ENCODE measurements at regions not wholly inside any gene's neighbourhood (a gene's known extent, or its start where the extent isn't known, plus 50 kb on each side); places are given as distances from the start of the nearest gene placed in this dataset.

- TF ChIP-seq TEAD4 (IDR thresholded peaks at IDR 0.05) (no peak), ZBTB7A (IDR thresholded peaks at IDR 0.05; ENCODE audit: low read depth) (no peak), CEBPB (IDR thresholded peaks at IDR 0.05) (no peak), MAX (IDR thresholded peaks at IDR 0.05) (no peak), EGR1 (IDR thresholded peaks at IDR 0.05) (no peak), YY1 (IDR thresholded peaks at IDR 0.05; ENCODE audit: low read depth) (no peak), TCF12 (IDR thresholded peaks at IDR 0.05; ENCODE audit: low read depth) (no peak), EP300 (IDR thresholded peaks at IDR 0.05; ENCODE audit: borderline replicate concordance) (no peak), TAF1 (IDR thresholded peaks at IDR 0.05; ENCODE audit: low read depth) (no peak), NFIC (IDR thresholded peaks at IDR 0.05) (no peak), CREB1 (IDR thresholded peaks at IDR 0.05; ENCODE audit: low read depth) (no peak), RAD21 (IDR thresholded peaks at IDR 0.05; ENCODE audit: low read depth) (no peak), REST (IDR thresholded peaks at IDR 0.05; ENCODE audit: low read depth) (no peak), FOXM1 (IDR thresholded peaks at IDR 0.05; ENCODE audit: borderline replicate concordance, low read depth) (no peak)
- TF ChIP-seq, protein P1, sequence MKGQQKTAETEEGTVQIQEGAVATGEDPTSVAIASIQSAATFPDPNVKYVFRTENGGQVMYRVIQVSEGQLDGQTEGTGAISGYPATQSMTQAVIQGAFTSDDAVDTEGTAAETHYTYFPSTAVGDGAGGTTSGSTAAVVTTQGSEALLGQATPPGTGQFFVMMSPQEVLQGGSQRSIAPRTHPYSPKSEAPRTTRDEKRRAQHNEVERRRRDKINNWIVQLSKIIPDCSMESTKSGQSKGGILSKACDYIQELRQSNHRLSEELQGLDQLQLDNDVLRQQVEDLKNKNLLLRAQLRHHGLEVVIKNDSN (IDR thresholded peaks at IDR 0.05), result no peak
Measured at GRCh38 chr10:118430190-118430589, 88.1 kb upstream of the FAM204A start.

GRCh38 chr10:118423800-118424442 is 81.8 kb upstream of the FAM204A start:
- no peak for TF ChIP-seq MAX (IDR thresholded peaks at IDR 0.05)
- TF ChIP-seq YY1 (IDR thresholded peaks at IDR 0.05; ENCODE audit: low read depth), result peak; percentile 73
- TF ChIP-seq TCF12 (IDR thresholded peaks at IDR 0.05; ENCODE audit: low read depth), result 0 out of 2 replicates have a peak, but pooled peaks have one; percentile 20
- peak; percentile 97 for TF ChIP-seq CEBPB (IDR thresholded peaks at IDR 0.05)
- TF ChIP-seq TEAD4 (IDR thresholded peaks at IDR 0.05), result 0 out of 2 replicates have a peak, but pooled peaks have one; percentile 24
- peak; percentile 85 for TF ChIP-seq RAD21 (IDR thresholded peaks at IDR 0.05; ENCODE audit: low read depth)

DNA sequence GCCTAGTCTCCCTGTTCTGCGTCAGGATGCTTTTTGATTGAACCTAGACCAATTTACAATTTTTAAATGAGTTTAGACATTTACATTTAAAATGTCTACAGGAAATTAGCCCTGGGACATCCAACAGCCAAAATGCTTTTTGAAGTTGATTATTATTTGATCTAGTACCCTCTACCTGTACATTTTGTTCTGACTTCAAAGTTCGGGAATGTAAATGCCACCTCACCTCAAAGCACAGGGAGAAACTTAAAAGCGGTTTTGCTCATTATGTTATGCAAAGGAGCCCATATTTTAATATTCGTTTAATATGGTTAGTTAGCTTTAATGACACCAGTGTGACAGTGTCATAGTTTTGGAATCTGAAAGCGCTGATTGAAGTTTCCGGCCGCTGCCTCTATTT is 80.1 kb upstream of the FAM204A start:
- no peak for TF ChIP-seq REST (IDR thresholded peaks at IDR 0.05; ENCODE audit: low read depth)
- TF ChIP-seq, protein P1 (IDR thresholded peaks at IDR 0.05), result no peak
- no peak for TF ChIP-seq EP300 (IDR thresholded peaks at IDR 0.05; ENCODE audit: borderline replicate concordance)
- no peak for TF ChIP-seq MAX (IDR thresholded peaks at IDR 0.05)
- TF ChIP-seq EGR1 (IDR thresholded peaks at IDR 0.05), result no peak
- no peak for TF ChIP-seq NFIC (IDR thresholded peaks at IDR 0.05)
- TF ChIP-seq ZBTB7A (IDR thresholded peaks at IDR 0.05; ENCODE audit: low read depth), result no peak
- TF ChIP-seq YY1 (IDR thresholded peaks at IDR 0.05; ENCODE audit: low read depth), result no peak

- no peak for TF ChIP-seq TCF12 (IDR thresholded peaks at IDR 0.05; ENCODE audit: low read depth)
- TF ChIP-seq ZBTB7A (IDR thresholded peaks at IDR 0.05; ENCODE audit: low read depth), result no peak
- TF ChIP-seq YY1 (IDR thresholded peaks at IDR 0.05; ENCODE audit: low read depth), result no peak
- no peak for TF ChIP-seq CREB1 (IDR thresholded peaks at IDR 0.05; ENCODE audit: low read depth)
- no peak for TF ChIP-seq NFIC (IDR thresholded peaks at IDR 0.05)
- TF ChIP-seq, protein P1 (IDR thresholded peaks at IDR 0.05), result no peak
- no peak for TF ChIP-seq FOXM1 (IDR thresholded peaks at IDR 0.05; ENCODE audit: borderline replicate concordance, low read depth)
- TF ChIP-seq TEAD4 (IDR thresholded peaks at IDR 0.05), result no peak
- TF ChIP-seq TAF1 (IDR thresholded peaks at IDR 0.05; ENCODE audit: low read depth), result no peak
- no peak for TF ChIP-seq RAD21 (IDR thresholded peaks at IDR 0.05; ENCODE audit: low read depth)
- TF ChIP-seq EP300 (IDR thresholded peaks at IDR 0.05; ENCODE audit: borderline replicate concordance), result no peak
- no peak for TF ChIP-seq EGR1 (IDR thresholded peaks at IDR 0.05)
- TF ChIP-seq MAX (IDR thresholded peaks at IDR 0.05), result no peak
- no peak for TF ChIP-seq REST (IDR thresholded peaks at IDR 0.05; ENCODE audit: low read depth)
- TF ChIP-seq CEBPB (IDR thresholded peaks at IDR 0.05), result no peak
Measured at GRCh38 chr10:118412932-118413331, 70.8 kb upstream of the FAM204A start.
